ENCODE measurements at regions not wholly inside any gene's neighbourhood (a gene's known extent, or its start where the extent isn't known, plus 50 kb on each side); places are given as distances from the start of the nearest gene placed in this dataset.

GRCh38 chr4:176383273-176384077 lies 63.7 kb downstream of the SPCS3 start:
- H3K27me3 Mint-ChIP-seq = no peaks in the 10 kb centered on the region
- no peak for TF ChIP-seq CTCF (IDR thresholded peaks at IDR 0.05; ENCODE audit: unreplicated experiment)

GRCh38 chr4:176385601-176386000 lies 65.8 kb downstream of the SPCS3 start:
- H3K4me3 Mint-ChIP-seq (ENCODE audit: low read depth) = no peak overlapping the region
- peaks cover 3% of the 10 kb centered on the region for H3K9me3 Mint-ChIP-seq (ENCODE audit: low read depth)
- no peak for TF ChIP-seq CTCF (IDR thresholded peaks at IDR 0.05; ENCODE audit: unreplicated experiment)
- H3K4me1 Mint-ChIP-seq (ENCODE audit: low read depth) = peaks cover 4% of the 10 kb centered on the region
- DNase-seq (ENCODE audit: low spot score, unreplicated experiment) = no peak
- no peaks in the 10 kb centered on the region for H3K36me3 Mint-ChIP-seq (ENCODE audit: insufficient read depth)
- H3K27ac Mint-ChIP-seq = no peak overlapping the region
- no peaks in the 10 kb centered on the region for H3K27me3 Mint-ChIP-seq

More at GRCh38 chr4:176383273-176384077, 63.7 kb downstream of the SPCS3 start:
- Mint-ChIP-seq H3K36me3 (ENCODE audit: insufficient read depth) (no peaks in the 10 kb centered on the region), H3K27ac (no peak overlapping the region), H3K4me1 (ENCODE audit: low read depth) (peaks cover 4% of the 10 kb centered on the region), H3K4me3 (ENCODE audit: low read depth) (no peak overlapping the region), H3K9me3 (ENCODE audit: low read depth) (no peaks in the 10 kb centered on the region)
- no peak for DNase-seq (ENCODE audit: low spot score, unreplicated experiment)

GRCh38 chr4:176387571-176387970 lies 67.8 kb downstream of the SPCS3 start:
- no peak overlapping the region for H3K27ac Mint-ChIP-seq
- H3K9me3 Mint-ChIP-seq (ENCODE audit: low read depth) = peaks cover 3% of the 10 kb centered on the region
- no peak for DNase-seq (ENCODE audit: low spot score, unreplicated experiment)
- H3K4me3 Mint-ChIP-seq (ENCODE audit: low read depth) = no peak overlapping the region
- no peaks in the 10 kb centered on the region for H3K27me3 Mint-ChIP-seq
- no peak for TF ChIP-seq CTCF (IDR thresholded peaks at IDR 0.05; ENCODE audit: unreplicated experiment)
- peaks cover 4% of the 10 kb centered on the region for H3K4me1 Mint-ChIP-seq (ENCODE audit: low read depth)
- H3K36me3 Mint-ChIP-seq (ENCODE audit: insufficient read depth) = no peaks in the 10 kb centered on the region

- no peak for TF ChIP-seq CTCF (IDR thresholded peaks at IDR 0.05; ENCODE audit: unreplicated experiment)
- Mint-ChIP-seq H3K4me3 (ENCODE audit: low read depth) (no peak overlapping the region), H3K4me1 (ENCODE audit: low read depth) (peaks cover 5% of the 10 kb centered on the region), H3K27ac (no peak overlapping the region), H3K36me3 (ENCODE audit: insufficient read depth) (no peaks in the 10 kb centered on the region), H3K27me3 (no peaks in the 10 kb centered on the region), H3K9me3 (ENCODE audit: low read depth) (peaks cover 11% of the 10 kb centered on the region)
- DNase-seq (ENCODE audit: low spot score, unreplicated experiment) = no peak
These were observed 73.7 kb downstream of the SPCS3 start for GRCh38 chr4:176393306-176394013.

GRCh38 chr4:176400816-176401461 lies 81.2 kb downstream of the SPCS3 start:
- Mint-ChIP-seq H3K27me3 (no peaks in the 10 kb centered on the region), H3K36me3 (ENCODE audit: insufficient read depth) (no peaks in the 10 kb centered on the region), H3K9me3 (ENCODE audit: low read depth) (peaks cover 9% of the 10 kb centered on the region), H3K4me3 (ENCODE audit: low read depth) (no peak overlapping the region), H3K27ac (no peak overlapping the region), H3K4me1 (ENCODE audit: low read depth) (peaks cover 5% of the 10 kb centered on the region)
- DNase-seq (ENCODE audit: low spot score, unreplicated experiment) = no peak
- TF ChIP-seq CTCF (IDR thresholded peaks at IDR 0.05; ENCODE audit: unreplicated experiment) = no peak

All from progenitor cell of endocrine pancreas (in vitro differentiated cells).